ENCODE measurements at regions not wholly inside any gene's neighbourhood (a gene's known extent, or its start where the extent isn't known, plus 50 kb on each side); places are given as distances from the start of the nearest gene placed in this dataset.

DNA sequence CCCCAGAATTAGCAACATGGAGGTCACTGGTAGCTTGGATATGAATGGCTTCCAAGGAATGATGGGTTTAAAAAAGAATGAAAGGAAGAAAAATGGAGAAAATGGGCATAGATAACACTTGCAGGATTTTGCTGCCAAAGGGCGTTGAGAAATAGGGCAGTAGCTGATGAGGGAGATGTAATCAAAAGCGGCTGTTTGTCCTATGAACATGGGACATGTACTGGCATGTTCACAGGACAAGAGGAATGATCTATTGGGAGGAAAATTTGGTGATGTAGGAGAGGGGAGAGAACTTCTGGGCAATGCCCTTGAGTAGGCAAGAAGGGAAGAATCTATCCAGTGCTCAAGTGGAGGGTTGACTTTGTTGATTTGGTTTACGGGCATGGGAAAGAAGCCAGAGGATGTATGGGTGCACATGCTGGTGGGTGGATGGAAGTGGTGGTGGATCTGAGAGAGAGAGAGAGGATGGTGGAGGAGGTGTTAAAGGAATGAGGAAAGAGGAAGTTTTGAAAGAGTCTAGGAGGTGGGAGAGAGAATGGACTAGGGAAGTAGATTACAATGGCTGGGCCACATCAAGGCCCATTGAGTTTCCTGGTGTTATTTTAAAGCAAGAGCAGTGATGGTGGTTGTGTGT lies 115.1 kb upstream of the MVB12B start:
- DNase-seq (ENCODE audit: low spot score) = no peak
- peaks cover 4% of the 10 kb centered on the region; the same call in 2 of the 3 replicates for H3K9me3 Mint-ChIP-seq
- Histone ChIP-seq H3K4me3 (no peak overlapping the region), H3K27ac (ENCODE audit: low read depth) (no peak overlapping the region), H3K9me2 (ENCODE audit: insufficient read depth) (no peaks in the 10 kb centered on the region; the same call in 1 of the 2 replicates), H3K79me2 (replicated peaks; ENCODE audit: insufficient read depth) (no peaks in the 10 kb centered on the region), H3K36me3 (ENCODE audit: insufficient read depth) (no peaks in the 10 kb centered on the region), H2AFZ (no peak overlapping the region), H3F3A (replicated peaks; ENCODE audit: low read depth) (no peaks in the 10 kb centered on the region), H3K27me3 (ENCODE audit: insufficient read depth) (no peaks in the 10 kb centered on the region), H3K4me2 (no peak overlapping the region), H4K20me1 (replicated peaks; ENCODE audit: insufficient read depth) (no peaks in the 10 kb centered on the region), H3K4me1 (ENCODE audit: insufficient read depth) (0 out of 2 replicates have a peak, but pooled peaks cover 2% of the 10 kb centered on the region)
- no peak overlapping the region for H3K27ac Mint-ChIP-seq
- H3K36me3 Mint-ChIP-seq (ENCODE audit: low read depth) = no peaks in the 10 kb centered on the region
- H3K4me3 Mint-ChIP-seq = no peak overlapping the region
- ATAC-seq = no peak
- H3K27me3 Mint-ChIP-seq (ENCODE audit: insufficient read depth, low read depth, poor library complexity) = no peaks in the 10 kb centered on the region
- no peaks in the 10 kb centered on the region; the same call in 2 of the 3 replicates for H3K4me1 Mint-ChIP-seq
- TF ChIP-seq ZNF114 (CRISPR knock-in tag; IDR thresholded peaks at IDR 0.05) (no peak), CREB1 (CRISPR knock-in tag; IDR thresholded peaks at IDR 0.05; ENCODE audit: low read depth) (no peak), ZNF331 (CRISPR knock-in tag; IDR thresholded peaks at IDR 0.05; ENCODE audit: low read depth) (no peak), NANOG (IDR thresholded peaks at IDR 0.05; ENCODE audit: borderline replicate concordance) (no peak), EZH2 (IDR thresholded peaks at IDR 0.05; ENCODE audit: low read depth, unreplicated experiment) (no peak), EZH2phosphoT487 (IDR thresholded peaks at IDR 0.05; ENCODE audit: unreplicated experiment) (no peak), STAT1 (IDR thresholded peaks at IDR 0.05; ENCODE audit: unreplicated experiment) (no peak), JUNB (IDR thresholded peaks at IDR 0.05; ENCODE audit: unreplicated experiment) (no peak), POLR2AphosphoS5 (IDR thresholded peaks at IDR 0.05; ENCODE audit: low read depth) (no peak)
- TF ChIP-seq, protein P1, sequence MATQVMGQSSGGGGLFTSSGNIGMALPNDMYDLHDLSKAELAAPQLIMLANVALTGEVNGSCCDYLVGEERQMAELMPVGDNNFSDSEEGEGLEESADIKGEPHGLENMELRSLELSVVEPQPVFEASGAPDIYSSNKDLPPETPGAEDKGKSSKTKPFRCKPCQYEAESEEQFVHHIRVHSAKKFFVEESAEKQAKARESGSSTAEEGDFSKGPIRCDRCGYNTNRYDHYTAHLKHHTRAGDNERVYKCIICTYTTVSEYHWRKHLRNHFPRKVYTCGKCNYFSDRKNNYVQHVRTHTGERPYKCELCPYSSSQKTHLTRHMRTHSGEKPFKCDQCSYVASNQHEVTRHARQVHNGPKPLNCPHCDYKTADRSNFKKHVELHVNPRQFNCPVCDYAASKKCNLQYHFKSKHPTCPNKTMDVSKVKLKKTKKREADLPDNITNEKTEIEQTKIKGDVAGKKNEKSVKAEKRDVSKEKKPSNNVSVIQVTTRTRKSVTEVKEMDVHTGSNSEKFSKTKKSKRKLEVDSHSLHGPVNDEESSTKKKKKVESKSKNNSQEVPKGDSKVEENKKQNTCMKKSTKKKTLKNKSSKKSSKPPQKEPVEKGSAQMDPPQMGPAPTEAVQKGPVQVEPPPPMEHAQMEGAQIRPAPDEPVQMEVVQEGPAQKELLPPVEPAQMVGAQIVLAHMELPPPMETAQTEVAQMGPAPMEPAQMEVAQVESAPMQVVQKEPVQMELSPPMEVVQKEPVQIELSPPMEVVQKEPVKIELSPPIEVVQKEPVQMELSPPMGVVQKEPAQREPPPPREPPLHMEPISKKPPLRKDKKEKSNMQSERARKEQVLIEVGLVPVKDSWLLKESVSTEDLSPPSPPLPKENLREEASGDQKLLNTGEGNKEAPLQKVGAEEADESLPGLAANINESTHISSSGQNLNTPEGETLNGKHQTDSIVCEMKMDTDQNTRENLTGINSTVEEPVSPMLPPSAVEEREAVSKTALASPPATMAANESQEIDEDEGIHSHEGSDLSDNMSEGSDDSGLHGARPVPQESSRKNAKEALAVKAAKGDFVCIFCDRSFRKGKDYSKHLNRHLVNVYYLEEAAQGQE (IDR thresholded peaks at IDR 0.05; ENCODE audit: unreplicated experiment) = no peak
- TF ChIP-seq, protein P2, sequence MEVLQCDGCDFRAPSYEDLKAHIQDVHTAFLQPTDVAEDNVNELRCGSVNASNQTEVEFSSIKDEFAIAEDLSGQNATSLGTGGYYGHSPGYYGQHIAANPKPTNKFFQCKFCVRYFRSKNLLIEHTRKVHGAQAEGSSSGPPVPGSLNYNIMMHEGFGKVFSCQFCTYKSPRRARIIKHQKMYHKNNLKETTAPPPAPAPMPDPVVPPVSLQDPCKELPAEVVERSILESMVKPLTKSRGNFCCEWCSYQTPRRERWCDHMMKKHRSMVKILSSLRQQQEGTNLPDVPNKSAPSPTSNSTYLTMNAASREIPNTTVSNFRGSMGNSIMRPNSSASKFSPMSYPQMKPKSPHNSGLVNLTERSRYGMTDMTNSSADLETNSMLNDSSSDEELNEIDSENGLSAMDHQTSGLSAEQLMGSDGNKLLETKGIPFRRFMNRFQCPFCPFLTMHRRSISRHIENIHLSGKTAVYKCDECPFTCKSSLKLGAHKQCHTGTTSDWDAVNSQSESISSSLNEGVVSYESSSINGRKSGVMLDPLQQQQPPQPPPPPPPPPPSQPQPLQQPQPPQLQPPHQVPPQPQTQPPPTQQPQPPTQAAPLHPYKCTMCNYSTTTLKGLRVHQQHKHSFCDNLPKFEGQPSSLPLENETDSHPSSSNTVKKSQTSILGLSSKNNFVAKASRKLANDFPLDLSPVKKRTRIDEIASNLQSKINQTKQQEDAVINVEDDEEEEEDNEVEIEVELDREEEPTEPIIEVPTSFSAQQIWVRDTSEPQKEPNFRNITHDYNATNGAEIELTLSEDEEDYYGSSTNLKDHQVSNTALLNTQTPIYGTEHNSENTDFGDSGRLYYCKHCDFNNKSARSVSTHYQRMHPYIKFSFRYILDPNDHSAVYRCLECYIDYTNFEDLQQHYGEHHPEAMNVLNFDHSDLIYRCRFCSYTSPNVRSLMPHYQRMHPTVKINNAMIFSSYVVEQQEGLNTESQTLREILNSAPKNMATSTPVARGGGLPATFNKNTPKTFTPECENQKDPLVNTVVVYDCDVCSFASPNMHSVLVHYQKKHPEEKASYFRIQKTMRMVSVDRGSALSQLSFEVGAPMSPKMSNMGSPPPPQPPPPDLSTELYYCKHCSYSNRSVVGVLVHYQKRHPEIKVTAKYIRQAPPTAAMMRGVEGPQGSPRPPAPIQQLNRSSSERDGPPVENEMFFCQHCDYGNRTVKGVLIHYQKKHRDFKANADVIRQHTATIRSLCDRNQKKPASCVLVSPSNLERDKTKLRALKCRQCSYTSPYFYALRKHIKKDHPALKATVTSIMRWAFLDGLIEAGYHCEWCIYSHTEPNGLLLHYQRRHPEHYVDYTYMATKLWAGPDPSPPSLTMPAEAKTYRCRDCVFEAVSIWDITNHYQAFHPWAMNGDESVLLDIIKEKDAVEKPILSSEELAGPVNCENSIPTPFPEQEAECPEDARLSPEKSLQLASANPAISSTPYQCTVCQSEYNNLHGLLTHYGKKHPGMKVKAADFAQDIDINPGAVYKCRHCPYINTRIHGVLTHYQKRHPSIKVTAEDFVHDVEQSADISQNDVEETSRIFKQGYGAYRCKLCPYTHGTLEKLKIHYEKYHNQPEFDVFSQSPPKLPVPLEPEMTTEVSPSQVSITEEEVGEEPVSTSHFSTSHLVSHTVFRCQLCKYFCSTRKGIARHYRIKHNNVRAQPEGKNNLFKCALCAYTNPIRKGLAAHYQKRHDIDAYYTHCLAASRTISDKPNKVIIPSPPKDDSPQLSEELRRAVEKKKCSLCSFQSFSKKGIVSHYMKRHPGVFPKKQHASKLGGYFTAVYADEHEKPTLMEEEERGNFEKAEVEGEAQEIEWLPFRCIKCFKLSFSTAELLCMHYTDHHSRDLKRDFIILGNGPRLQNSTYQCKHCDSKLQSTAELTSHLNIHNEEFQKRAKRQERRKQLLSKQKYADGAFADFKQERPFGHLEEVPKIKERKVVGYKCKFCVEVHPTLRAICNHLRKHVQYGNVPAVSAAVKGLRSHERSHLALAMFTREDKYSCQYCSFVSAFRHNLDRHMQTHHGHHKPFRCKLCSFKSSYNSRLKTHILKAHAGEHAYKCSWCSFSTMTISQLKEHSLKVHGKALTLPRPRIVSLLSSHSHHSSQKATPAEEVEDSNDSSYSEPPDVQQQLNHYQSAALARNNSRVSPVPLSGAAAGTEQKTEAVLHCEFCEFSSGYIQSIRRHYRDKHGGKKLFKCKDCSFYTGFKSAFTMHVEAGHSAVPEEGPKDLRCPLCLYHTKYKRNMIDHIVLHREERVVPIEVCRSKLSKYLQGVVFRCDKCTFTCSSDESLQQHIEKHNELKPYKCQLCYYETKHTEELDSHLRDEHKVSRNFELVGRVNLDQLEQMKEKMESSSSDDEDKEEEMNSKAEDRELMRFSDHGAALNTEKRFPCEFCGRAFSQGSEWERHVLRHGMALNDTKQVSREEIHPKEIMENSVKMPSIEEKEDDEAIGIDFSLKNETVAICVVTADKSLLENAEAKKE (CRISPR knock-in tag; IDR thresholded peaks at IDR 0.05) = no peak
- TF ChIP-seq, protein P3, sequence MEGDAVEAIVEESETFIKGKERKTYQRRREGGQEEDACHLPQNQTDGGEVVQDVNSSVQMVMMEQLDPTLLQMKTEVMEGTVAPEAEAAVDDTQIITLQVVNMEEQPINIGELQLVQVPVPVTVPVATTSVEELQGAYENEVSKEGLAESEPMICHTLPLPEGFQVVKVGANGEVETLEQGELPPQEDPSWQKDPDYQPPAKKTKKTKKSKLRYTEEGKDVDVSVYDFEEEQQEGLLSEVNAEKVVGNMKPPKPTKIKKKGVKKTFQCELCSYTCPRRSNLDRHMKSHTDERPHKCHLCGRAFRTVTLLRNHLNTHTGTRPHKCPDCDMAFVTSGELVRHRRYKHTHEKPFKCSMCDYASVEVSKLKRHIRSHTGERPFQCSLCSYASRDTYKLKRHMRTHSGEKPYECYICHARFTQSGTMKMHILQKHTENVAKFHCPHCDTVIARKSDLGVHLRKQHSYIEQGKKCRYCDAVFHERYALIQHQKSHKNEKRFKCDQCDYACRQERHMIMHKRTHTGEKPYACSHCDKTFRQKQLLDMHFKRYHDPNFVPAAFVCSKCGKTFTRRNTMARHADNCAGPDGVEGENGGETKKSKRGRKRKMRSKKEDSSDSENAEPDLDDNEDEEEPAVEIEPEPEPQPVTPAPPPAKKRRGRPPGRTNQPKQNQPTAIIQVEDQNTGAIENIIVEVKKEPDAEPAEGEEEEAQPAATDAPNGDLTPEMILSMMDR (conservative IDR thresholded peaks at IDR 0.05; ENCODE audit: low read depth in 2 of 2) = no peak
- TF ChIP-seq, protein P4, sequence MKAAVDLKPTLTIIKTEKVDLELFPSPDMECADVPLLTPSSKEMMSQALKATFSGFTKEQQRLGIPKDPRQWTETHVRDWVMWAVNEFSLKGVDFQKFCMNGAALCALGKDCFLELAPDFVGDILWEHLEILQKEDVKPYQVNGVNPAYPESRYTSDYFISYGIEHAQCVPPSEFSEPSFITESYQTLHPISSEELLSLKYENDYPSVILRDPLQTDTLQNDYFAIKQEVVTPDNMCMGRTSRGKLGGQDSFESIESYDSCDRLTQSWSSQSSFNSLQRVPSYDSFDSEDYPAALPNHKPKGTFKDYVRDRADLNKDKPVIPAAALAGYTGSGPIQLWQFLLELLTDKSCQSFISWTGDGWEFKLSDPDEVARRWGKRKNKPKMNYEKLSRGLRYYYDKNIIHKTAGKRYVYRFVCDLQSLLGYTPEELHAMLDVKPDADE (IDR thresholded peaks at IDR 0.05) = no peak

All from GM23338 (cell line).